ENCODE measurements at regions not wholly inside any gene's neighbourhood (a gene's known extent, or its start where the extent isn't known, plus 50 kb on each side); places are given as distances from the start of the nearest gene placed in this dataset.

DNA sequence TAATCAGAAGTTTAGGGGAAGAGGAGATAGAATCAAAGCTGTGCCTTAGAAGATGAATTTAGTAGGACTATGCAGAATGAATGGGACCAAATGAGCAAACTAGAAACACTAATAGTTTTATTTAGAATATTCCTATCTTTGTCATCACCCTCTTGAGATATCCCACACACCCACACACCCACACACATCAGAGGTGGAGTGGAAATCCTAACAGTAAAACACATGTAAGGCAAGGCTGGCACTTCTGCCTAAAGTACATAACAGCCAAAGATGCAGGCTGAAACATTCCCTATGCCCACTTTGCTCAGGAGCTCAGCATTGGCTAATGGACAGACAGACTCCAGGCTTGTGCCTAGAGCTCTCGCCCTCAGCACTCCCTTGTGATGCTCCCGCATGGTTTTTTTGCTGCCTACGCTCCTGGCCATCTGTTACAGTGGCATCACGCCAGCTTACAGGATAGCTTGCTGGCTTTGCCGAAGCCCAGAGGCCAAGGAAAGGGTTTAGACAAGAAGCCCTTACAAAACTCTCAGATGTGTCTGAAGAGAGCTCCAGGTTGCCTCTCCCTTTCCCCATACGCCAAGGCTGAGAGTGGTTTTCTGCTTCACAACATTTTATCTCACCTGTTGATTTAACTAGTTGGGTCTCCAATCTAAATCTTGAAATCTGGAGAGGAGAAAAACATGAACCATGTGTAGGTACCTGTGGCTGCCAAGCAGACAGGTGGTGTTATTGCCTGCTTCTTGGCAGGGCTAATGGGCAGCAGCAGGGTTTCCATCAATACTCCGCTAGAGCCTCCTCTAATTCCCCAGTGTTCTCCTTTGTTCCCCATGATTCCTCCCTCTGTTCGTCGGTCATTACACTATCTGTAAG is 282.6 kb upstream of the ID4 start:
- H3K4me2 ChIP-seq (ENCODE audit: low read length) = no peak overlapping the region
- no peaks in the 10 kb centered on the region for H4K20me1 ChIP-seq (ENCODE audit: insufficient read depth, low read length)
- no peaks in the 10 kb centered on the region for H3K36me3 ChIP-seq (ENCODE audit: insufficient read depth, low read length)
- no peak overlapping the region for H3K4me3 ChIP-seq (ENCODE audit: low read depth, low read length, poor library complexity, severe bottlenecking)
- no peaks in the 10 kb centered on the region for H3K9me3 ChIP-seq (ENCODE audit: low read length)
- no peaks in the 10 kb centered on the region for H3K27me3 ChIP-seq (ENCODE audit: insufficient read depth, low read length)
- no peak for TF ChIP-seq EZH2 (IDR thresholded peaks at IDR 0.05; ENCODE audit: borderline replicate concordance, low read length)
- TF ChIP-seq, protein P1, sequence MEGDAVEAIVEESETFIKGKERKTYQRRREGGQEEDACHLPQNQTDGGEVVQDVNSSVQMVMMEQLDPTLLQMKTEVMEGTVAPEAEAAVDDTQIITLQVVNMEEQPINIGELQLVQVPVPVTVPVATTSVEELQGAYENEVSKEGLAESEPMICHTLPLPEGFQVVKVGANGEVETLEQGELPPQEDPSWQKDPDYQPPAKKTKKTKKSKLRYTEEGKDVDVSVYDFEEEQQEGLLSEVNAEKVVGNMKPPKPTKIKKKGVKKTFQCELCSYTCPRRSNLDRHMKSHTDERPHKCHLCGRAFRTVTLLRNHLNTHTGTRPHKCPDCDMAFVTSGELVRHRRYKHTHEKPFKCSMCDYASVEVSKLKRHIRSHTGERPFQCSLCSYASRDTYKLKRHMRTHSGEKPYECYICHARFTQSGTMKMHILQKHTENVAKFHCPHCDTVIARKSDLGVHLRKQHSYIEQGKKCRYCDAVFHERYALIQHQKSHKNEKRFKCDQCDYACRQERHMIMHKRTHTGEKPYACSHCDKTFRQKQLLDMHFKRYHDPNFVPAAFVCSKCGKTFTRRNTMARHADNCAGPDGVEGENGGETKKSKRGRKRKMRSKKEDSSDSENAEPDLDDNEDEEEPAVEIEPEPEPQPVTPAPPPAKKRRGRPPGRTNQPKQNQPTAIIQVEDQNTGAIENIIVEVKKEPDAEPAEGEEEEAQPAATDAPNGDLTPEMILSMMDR (IDR thresholded peaks at IDR 0.05; ENCODE audit: low read length) = no peak
- no peaks in the 10 kb centered on the region for H3K9me2 ChIP-seq (ENCODE audit: low read depth, low read length)
- no peaks in the 10 kb centered on the region for H3F3A ChIP-seq (ENCODE audit: insufficient read depth, low read length)
- no peak overlapping the region for H2AFZ ChIP-seq (ENCODE audit: low read length)
- H3K4me1 ChIP-seq (ENCODE audit: insufficient read depth, low read length, severe bottlenecking) = peaks cover 4% of the 10 kb centered on the region
- H3K9ac ChIP-seq (ENCODE audit: low read length) = no peak overlapping the region
- no peak overlapping the region for H3K27ac ChIP-seq (ENCODE audit: low read depth, low read length, poor library complexity, severe bottlenecking)
- H3K79me2 ChIP-seq (ENCODE audit: insufficient read depth, low read length) = no peaks in the 10 kb centered on the region

DNA sequence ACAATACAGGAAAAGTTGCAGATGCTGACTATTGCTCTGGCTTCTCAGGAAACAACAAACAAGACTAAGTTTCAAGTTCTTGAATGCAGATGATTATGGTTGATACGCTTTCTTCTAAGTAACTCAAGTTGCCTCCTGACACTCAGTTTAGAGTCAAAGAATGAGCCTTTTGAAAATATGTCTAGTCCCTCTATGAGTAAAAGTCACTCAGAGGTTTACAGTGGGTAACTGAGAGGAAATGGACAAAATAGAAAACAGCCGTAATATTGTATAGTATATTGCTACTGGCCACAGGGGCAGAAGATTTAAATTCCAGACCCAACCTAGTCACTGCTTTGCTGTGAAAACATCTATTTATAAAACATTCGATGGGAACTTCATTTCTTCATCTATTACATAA is 280.0 kb upstream of the ID4 start:
- Histone ChIP-seq H3K9me2 (ENCODE audit: low read depth, low read length) (no peaks in the 10 kb centered on the region), H3K9me3 (ENCODE audit: low read length) (no peaks in the 10 kb centered on the region), H3K4me2 (ENCODE audit: low read length) (no peak overlapping the region), H3K9ac (ENCODE audit: low read length) (no peak overlapping the region), H4K20me1 (ENCODE audit: insufficient read depth, low read length) (no peaks in the 10 kb centered on the region), H2AFZ (ENCODE audit: low read length) (no peak overlapping the region), H3K27me3 (ENCODE audit: insufficient read depth, low read length) (no peaks in the 10 kb centered on the region), H3K36me3 (ENCODE audit: insufficient read depth, low read length) (no peaks in the 10 kb centered on the region), H3K27ac (ENCODE audit: low read depth, low read length, poor library complexity, severe bottlenecking) (no peak overlapping the region), H3K4me3 (ENCODE audit: low read depth, low read length, poor library complexity, severe bottlenecking) (no peak overlapping the region), H3F3A (ENCODE audit: insufficient read depth, low read length) (no peaks in the 10 kb centered on the region), H3K79me2 (ENCODE audit: insufficient read depth, low read length) (no peaks in the 10 kb centered on the region), H3K4me1 (ENCODE audit: insufficient read depth, low read length, severe bottlenecking) (peaks cover 4% of the 10 kb centered on the region)
- TF ChIP-seq EZH2 (IDR thresholded peaks at IDR 0.05; ENCODE audit: borderline replicate concordance, low read length) = no peak
- TF ChIP-seq, protein P1 (IDR thresholded peaks at IDR 0.05; ENCODE audit: low read length) = no peak

DNA sequence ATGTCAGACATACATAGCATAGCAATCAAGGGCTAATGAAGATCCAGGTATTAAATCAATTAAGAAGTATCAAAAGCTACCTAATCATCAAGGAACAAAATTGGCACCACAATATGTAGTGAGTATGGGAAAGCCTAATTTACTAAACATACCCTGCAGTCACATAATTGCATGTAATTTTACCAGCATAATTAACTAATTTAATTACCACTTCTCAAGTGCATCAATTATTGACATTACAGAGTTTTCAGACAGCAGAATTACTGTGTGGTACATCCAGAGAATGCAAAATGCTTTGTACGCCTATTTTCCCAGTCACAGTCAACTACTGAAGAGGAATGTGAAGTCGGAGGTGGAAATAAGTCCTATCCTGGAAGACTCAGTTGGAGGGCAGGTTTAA is 279.0 kb upstream of the ID4 start:
- Histone ChIP-seq H3K9me2 (ENCODE audit: low read depth, low read length) (no peaks in the 10 kb centered on the region), H3K4me3 (ENCODE audit: low read depth, low read length, poor library complexity, severe bottlenecking) (no peak overlapping the region), H2AFZ (ENCODE audit: low read length) (no peak overlapping the region), H3K9me3 (ENCODE audit: low read length) (no peaks in the 10 kb centered on the region), H3K27ac (ENCODE audit: low read depth, low read length, poor library complexity, severe bottlenecking) (no peak overlapping the region), H3K27me3 (ENCODE audit: insufficient read depth, low read length) (no peaks in the 10 kb centered on the region), H3K4me1 (ENCODE audit: insufficient read depth, low read length, severe bottlenecking) (peaks cover 4% of the 10 kb centered on the region), H3K36me3 (ENCODE audit: insufficient read depth, low read length) (no peaks in the 10 kb centered on the region), H3K79me2 (ENCODE audit: insufficient read depth, low read length) (no peaks in the 10 kb centered on the region), H3F3A (ENCODE audit: insufficient read depth, low read length) (no peaks in the 10 kb centered on the region), H3K4me2 (ENCODE audit: low read length) (no peak overlapping the region), H4K20me1 (ENCODE audit: insufficient read depth, low read length) (no peaks in the 10 kb centered on the region), H3K9ac (ENCODE audit: low read length) (no peak overlapping the region)
- TF ChIP-seq EZH2 (IDR thresholded peaks at IDR 0.05; ENCODE audit: borderline replicate concordance, low read length) = no peak
- TF ChIP-seq, protein P1 (IDR thresholded peaks at IDR 0.05; ENCODE audit: low read length) = no peak

Measured in OCI-LY1 (cell line).